DND-41 (cell line): ENCODE measurements at regions not wholly inside any gene's neighbourhood (a gene's known extent, or its start where the extent isn't known, plus 50 kb on each side); places are given as distances from the start of the nearest gene placed in this dataset.

ENCODE experiments used
- CTCF ChIP-seq: IDR thresholded peaks from 2 replicates; pipeline ENCODE4 v1.5.1; 2012; ENCODE audit warnings: borderline replicate concordance, low read length, moderate library complexity, mild to moderate bottlenecking; ENCODE audit not compliant: poor library complexity, severe bottlenecking; ENCODE audit errors: extremely low read depth
- EZH2 ChIP-seq: IDR thresholded peaks from 3 replicates; pipeline ENCODE4 v1.6.1; 2012; ENCODE audit warnings: borderline replicate concordance, low read depth, mild to moderate bottlenecking, moderate library complexity, low read length, inconsistent platforms; ENCODE audit not compliant: severe bottlenecking

GRCh38 chr4:81595798-81596610, 124.3 kb upstream of the RASGEF1B start:
- TF ChIP-seq CTCF, result no peak
- no peak for TF ChIP-seq EZH2
